HG02571 (cell line): ENCODE measurements at regions not wholly inside any gene's neighbourhood (a gene's known extent, or its start where the extent isn't known, plus 50 kb on each side); places are given as distances from the start of the nearest gene placed in this dataset.
"Not testable (repeated sequence)": the region's sequence is repeated elsewhere in the genome, so short reads cannot be mapped to it uniquely, and the experiment has no call there.

Experiments used
- ATAC-seq: cut with Tn5 transposase; IDR thresholded peaks from one replicate; pipeline ENCODE4 v1.9.1; 2021; ENCODE audit warnings: mild to moderate bottlenecking, moderate library complexity; ENCODE audit not compliant: unreplicated experiment

DNA sequence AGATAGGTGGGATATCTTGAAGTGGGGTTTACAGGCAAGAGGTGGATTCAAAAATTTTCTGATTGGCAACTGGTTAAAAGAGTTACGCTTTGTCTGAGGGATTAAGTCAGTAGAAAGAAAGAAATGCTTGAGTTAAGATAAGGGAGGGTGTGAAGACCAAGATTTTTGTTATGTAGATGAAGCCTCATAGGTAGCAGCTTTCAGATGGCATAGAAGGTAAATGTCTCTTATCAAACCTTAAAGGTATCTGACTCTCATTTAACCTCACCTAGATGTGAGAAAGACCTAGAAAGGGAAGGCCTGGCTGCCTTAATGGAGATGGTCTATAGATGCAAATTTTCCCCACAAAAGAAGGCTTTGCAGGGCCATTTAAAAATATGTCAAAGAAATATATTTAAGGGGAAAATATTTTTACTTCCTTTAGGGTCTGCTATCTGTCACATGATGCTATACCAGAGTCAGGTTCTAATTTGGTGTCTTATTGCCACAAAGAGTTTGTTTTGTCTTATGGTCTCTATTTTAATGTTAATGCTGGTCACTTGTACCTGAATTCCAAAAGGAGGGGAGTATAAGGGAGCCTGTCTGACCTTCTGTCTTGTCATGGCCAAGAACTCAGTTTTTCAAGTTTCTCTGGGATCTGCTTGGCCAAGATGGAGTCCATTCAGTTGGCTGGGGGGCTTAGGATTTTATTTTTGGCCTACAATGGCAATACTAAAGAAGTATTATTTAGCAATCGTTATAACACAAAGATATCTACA lies 699.1 kb upstream of the AMOT start:
- no peak for ATAC-seq

GRCh38 chrX:113529426-113530013 lies 688.9 kb upstream of the AMOT start:
- ATAC-seq = no peak

- ATAC-seq = peak; percentile 98
These were observed 682.2 kb upstream of the AMOT start for GRCh38 chrX:113522814-113523213.

DNA sequence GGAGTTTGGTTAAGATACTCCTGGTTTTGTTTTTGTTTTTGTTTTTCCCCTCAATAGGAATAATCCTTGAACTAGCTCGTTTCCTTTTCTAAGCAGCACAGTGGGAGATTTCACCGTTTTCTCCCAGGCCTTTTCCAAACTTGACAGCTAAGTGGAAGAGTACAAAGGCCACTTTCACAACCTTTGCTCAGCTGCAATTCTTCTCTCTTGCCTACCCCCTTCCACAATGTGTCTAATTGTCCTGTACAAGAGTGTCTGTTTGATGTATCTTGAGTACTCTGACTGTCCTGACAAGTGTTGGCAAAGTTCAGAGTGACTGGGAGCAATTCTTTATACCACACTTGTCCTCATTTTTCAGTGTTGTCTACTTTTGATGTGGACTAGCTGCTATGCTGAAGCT lies 674.3 kb upstream of the AMOT start:
- ATAC-seq = no peak

DNA sequence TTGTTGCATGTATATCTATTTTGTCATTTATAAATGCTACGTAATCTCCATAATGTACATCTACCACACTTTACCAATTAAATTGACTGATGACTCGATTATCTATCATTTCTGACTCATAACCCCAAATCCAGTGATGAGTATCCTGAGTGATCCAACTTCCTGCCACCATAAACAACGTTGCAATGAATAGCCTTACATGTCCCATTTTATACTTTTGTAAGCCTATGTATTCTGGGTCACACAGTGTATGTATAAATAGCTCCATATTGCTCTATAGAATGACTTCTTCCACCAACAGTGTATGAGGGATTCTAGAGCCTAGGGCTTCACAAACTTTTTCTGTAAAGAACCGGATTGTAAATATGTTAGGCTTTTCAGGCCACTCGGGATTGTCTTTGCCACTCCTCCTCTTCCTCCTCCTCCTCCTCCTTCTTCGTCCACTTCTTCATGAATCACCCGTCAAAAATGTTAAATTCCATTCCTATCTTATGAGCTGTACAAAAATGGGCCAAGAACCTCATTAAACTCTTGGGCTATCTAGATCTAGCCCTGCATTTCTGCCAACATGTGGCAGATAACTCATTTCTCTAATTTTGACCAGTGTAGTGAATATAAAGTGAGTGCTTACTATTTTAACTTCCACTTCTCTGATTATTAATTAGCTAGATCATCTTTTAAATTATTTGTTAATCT lies 672.2 kb upstream of the AMOT start:
- ATAC-seq = no peak

- ATAC-seq = no peak
These were observed 670.0 kb upstream of the AMOT start for GRCh38 chrX:113510586-113510985.

DNA sequence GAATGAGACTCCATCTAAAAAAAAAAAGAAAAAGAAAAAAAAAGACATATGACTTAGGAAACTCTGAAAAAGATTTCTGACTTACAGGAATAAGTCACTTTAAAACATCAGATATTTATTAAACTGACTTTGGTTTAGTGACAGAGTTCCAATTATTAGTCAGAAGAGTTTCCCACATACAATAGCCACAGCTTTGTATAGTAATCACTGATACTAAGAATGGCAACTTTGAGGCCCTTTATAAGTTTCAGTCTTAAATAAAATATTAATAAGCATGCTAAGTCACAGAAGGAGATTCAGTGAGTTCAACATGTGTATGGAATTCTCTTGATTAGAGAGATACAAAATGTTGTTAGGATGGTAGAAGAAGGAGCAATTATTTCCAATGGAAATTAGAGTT lies 652.3 kb upstream of the AMOT start:
- ATAC-seq = no peak

- ATAC-seq = no peak
These were observed 632.8 kb upstream of the AMOT start for GRCh38 chrX:113473418-113473817.

- ATAC-seq = not testable (repeated sequence)
These were observed 632.4 kb upstream of the AMOT start for GRCh38 chrX:113473015-113473414.

GRCh38 chrX:113470166-113470565 lies 629.5 kb upstream of the AMOT start:
- no peak for ATAC-seq

DNA sequence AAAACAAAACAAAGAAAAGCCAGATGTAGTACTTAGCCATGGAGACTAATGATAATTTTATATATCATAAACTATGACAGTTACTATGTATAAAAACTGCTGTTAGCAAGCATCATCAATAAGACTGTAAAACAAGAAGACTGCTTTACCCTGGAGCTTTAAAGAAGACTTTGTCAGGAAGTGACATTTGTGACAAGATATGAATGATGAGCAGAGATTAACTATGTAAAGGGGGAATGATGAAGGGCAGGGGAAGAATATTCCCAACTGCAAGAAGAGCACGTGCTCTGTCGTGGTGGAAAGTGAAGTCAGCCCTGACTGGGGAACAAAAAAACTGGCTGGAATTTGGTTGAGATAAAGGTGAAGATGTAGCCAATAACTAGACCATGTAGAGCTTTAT lies 617.1 kb upstream of the AMOT start:
- ATAC-seq = no peak

- ATAC-seq = no peak
These were observed 615.0 kb upstream of the AMOT start for GRCh38 chrX:113455582-113455981.

- no peak for ATAC-seq
These were observed 588.4 kb upstream of the AMOT start for GRCh38 chrX:113429011-113429410.

DNA sequence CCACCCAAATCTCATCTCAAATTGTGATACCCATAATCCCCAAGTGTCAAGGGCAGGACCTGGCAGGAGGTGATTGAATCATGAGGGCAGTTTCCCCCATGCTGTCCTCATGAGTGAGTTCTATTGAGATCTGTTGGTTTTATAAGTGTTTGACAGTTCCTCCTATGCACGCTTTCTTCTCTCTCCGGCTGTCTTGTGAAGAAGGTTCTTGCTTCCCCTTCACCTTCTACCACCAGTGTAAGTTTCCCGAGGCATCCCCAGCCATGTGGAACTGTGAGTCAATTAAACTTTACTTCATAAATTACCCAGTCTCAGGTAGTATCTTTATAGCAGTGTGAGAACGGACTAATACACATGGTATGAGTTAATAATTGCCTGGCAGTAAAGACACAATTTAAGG lies 581.7 kb upstream of the AMOT start:
- no peak for ATAC-seq

GRCh38 chrX:113421432-113421831 lies 580.8 kb upstream of the AMOT start:
- no peak for ATAC-seq

DNA sequence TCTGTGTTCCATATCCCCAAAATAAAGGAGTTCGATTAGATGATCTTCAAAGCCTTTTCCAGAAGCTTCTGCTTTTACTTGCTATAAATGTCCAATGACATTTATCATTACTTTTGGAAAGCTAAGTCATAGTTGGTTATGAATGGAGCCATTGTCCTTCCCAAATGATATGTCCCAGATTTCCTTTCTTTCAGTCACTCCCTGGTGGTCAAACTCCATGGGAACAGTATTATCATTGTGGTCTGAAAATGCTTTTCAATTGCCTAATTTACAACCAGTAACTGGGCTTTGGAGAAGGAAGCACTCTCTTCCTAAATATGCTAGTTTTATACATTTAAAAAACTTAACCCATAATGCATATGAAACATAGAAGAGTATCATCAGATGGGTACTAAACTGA lies 571.5 kb upstream of the AMOT start:
- ATAC-seq = no peak

GRCh38 chrX:113408843-113409242 lies 568.2 kb upstream of the AMOT start:
- no peak for ATAC-seq

DNA sequence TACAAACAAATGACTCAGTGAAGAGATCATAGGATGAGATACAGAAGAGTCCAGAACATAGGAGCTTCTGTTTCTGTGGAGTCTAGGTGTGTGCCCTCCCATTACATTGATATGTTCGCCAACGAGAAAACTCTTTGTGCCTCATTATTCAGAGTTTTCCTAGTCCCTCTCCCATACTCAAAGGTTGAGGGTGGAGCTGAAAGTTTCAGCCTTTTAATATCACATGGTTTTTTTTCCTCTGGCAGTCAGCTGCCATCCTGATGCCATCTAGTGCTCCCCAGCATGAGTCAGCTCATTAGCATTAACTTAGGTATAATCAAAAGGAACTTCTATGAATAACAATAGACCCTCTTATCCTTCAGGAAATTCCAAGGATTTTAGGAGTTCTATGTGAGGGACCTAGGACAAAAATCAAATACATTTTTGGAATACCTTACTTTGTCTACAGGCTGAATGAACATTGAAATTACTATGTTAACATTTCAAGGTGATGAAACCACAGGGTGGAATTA lies 559.6 kb upstream of the AMOT start:
- ATAC-seq = no peak

DNA sequence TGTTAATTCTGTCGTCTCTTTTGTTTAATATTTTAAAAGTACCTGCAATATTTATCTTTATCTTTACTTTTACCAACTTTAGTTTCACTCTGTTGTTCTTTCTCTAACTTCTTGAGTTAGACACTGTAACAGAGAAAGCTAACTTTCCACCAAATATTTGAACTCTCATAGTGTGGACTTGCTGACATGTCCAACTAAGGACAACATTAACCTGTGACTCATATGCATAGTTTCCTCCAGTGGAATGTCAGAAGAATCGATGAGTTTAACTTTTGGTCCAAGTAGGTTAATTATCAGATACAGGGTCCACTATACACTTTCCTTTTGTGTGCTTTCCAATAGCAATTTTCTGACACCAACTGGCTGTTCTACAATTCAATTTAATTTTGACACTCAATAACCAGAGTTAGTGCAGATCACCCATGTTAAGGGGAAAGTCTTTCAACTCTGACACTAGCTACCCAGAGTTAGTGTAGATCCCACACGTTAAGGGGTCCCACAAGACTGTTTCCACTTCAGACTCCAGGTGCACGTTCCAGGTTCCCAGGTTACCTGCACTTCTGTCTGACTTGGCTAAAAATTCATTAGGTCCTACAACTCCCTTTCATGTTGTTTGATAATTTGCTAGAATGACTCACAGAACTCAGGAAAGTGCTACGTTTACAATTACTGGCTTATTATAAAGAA lies 559.0 kb upstream of the AMOT start:
- ATAC-seq = no peak

DNA sequence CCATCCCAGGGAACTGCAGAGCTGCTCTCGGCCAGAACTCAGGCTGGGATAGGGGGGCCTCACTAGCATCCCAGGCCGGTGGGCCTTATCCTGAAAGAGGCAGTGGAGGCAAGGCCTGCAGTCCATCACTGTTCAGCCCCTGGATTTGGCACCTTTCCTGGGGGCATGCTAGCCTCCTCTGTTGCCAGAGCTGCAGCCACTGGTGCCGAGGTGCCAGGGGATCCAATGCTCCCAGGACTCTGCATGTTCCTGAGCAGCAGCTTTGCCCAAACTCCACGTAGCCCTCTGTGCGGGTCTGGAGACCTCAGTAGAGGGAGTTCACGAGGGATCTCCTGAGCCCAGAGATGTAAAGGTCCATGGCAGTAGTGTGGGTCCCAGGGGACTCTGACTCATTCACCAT lies 551.7 kb upstream of the AMOT start:
- no peak for ATAC-seq

- no peak for ATAC-seq
These were observed 551.2 kb upstream of the AMOT start for GRCh38 chrX:113391875-113392274.
